ENCODE measurements at regions not wholly inside any gene's neighbourhood (a gene's known extent, or its start where the extent isn't known, plus 50 kb on each side); places are given as distances from the start of the nearest gene placed in this dataset.

GRCh38 chr12:125295550-125295949, 230.3 kb downstream of the AACS start (continued):
- TF ChIP-seq TCF3 (IDR thresholded peaks at IDR 0.05; ENCODE audit: borderline replicate concordance, insufficient read depth, low read depth, low read length) (no peak), BACH1 (IDR thresholded peaks at IDR 0.05; ENCODE audit: borderline replicate concordance) (no peak), NRF1 (conservative IDR thresholded peaks at IDR 0.05; ENCODE audit: low read depth, low read length) (no peak), IRF3 (IDR thresholded peaks at IDR 0.05) (no peak), ZBTB11 (CRISPR knock-in tag; IDR thresholded peaks at IDR 0.05) (no peak), ELK1 (IDR thresholded peaks at IDR 0.05; ENCODE audit: low read depth, low read length) (no peak), STAT3 (IDR thresholded peaks at IDR 0.05; ENCODE audit: low read depth, low read length) (no peak), ZSCAN29 (IDR thresholded peaks at IDR 0.05) (no peak), FOS (IDR thresholded peaks at IDR 0.05; ENCODE audit: borderline replicate concordance, extremely low read depth, insufficient read length) (no peak)
